Fibroblast of villous mesenchyme (primary cell): ENCODE measurements at regions not wholly inside any gene's neighbourhood (a gene's known extent, or its start where the extent isn't known, plus 50 kb on each side); places are given as distances from the start of the nearest gene placed in this dataset.
A peak's percentile ranks its signal among the peaks of the same experiment; 100 is the strongest.

ENCODE experiments used
- DNase-seq: peaks from one replicate; pipeline ENCODE4 v3.0.0-alpha.2; 2010; ENCODE audit warnings: low read depth
- H3K4me3 ChIP-seq: 2 replicates; pipeline ENCODE4 v1.5.1; 2011; ENCODE audit warnings: low read depth, mild to moderate bottlenecking, low read length
- CTCF ChIP-seq: IDR thresholded peaks from 2 replicates; pipeline ENCODE4 v1.5.1; 2012; ENCODE audit warnings: low read depth, mild to moderate bottlenecking, low read length; ENCODE audit not compliant: insufficient read depth

DNA sequence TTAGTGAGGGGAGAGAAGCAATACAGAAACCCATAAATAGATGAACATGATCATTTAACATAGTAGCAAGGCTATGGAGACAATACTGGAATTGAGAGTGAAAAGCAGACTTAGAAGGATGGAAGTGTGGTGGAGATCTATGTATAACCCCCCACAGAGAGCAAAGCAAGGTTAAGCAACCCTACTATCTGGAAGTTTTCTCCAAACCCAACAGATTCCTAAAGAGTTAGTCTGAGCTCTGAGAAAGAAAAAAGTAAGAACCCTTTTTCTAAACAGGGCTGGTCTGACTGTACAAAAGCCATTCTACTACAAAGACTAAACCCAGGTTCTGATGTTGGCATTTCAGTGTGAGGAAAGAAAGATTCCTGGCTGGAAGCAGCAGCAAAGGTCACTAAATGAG is 153.2 kb downstream of the WNT5A start:
- DNase-seq = peak; percentile 58
- TF ChIP-seq CTCF = no peak
- no peak overlapping the region for H3K4me3 ChIP-seq

- no peak for TF ChIP-seq CTCF
- no peak overlapping the region for H3K4me3 ChIP-seq
- DNase-seq = no peak
These were observed 154.1 kb downstream of the WNT5A start for GRCh38 chr3:55333046-55333445.

GRCh38 chr3:55332176-55332575 is 154.9 kb downstream of the WNT5A start:
- H3K4me3 ChIP-seq = no peak overlapping the region
- DNase-seq = no peak
- no peak for TF ChIP-seq CTCF

- no peak for TF ChIP-seq CTCF
- no peak for DNase-seq
These were observed 155.6 kb downstream of the WNT5A start for GRCh38 chr3:55331524-55331923.

GRCh38 chr3:55330756-55331155 is 156.3 kb downstream of the WNT5A start:
- peak; percentile 35 for DNase-seq
- no peak for TF ChIP-seq CTCF
- H3K4me3 ChIP-seq = no peak overlapping the region

More at GRCh38 chr3:55331524-55331923, 155.6 kb downstream of the WNT5A start:
- no peak overlapping the region for H3K4me3 ChIP-seq

DNA sequence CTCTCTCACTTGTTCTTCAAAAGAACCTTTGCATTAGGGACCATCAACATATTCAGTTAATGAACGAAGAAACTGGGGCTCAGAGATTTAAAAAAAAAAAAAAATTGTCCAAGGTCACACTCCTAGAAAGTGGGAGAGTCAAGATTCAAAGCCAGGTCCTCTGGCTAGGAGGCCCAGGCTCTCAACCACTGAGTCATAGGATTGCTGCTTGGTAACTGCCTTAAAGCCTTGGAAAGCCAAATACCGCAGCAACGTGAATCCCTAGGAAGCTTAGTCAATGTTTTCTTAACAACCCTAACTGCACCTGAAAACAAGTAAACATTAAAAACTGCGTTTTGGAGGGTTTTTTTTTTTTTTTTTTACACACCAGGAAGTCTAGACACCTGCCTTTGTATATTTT is 156.8 kb downstream of the WNT5A start:
- no peak for TF ChIP-seq CTCF
- DNase-seq = peak; percentile 89
- no peak overlapping the region for H3K4me3 ChIP-seq

DNA sequence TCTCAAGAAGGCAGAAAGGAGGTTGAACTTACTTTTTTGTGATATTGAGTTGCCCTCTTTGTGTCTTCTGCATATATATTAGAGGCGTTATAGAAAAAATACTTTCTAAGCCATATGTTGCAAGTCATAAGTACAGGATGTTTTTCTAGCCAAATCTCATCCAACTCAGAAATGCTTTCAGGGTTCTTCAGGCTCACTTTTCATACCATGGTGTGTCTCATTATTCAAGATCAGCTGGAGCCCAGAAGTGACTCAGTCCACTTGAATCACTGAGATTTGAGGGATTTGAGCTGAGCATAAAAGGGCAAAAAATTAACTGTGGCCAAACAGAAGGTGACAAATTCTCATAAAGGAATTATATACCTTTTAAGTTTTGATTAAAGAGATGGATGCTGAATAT is 157.3 kb downstream of the WNT5A start:
- no peak for TF ChIP-seq CTCF
- peak; percentile 77 for DNase-seq
- no peak overlapping the region for H3K4me3 ChIP-seq
